MCF 10A (cell line): ENCODE measurements at regions not wholly inside any gene's neighbourhood (a gene's known extent, or its start where the extent isn't known, plus 50 kb on each side); places are given as distances from the start of the nearest gene placed in this dataset.

Experiments used
- BruUV-seq: library from RNA; stranded (reverse); fragments of 400-500 nt; replicated peaks from 2 replicates; lab custom pipeline; 2021; lab: Mats Ljungman, UMichigan
- CTCF ChIA-PET: fragments of 300-600 bp; sonication (Branson Sonifier 250); formaldehyde crosslinking; extraction: SDS; loops from one replicate; lab custom pipeline; 2021; ENCODE audit warnings: antibody characterized with exemption, inconsistent platforms; lab: Yijun Ruan, JAX
- POLR2A ChIA-PET: fragments of 300-600, 350-650 bp; sonication (Branson Sonifier 250); formaldehyde crosslinking; extraction: SDS; loops from one replicate; lab custom pipeline; 2020; ENCODE audit warnings: antibody characterized with exemption, inconsistent platforms; lab: Yijun Ruan, JAX
- DNase-seq: peaks from one replicate; pipeline ENCODE4 v3.0.0-alpha.2; 2018; ENCODE audit not compliant: unreplicated experiment
- H3K27ac Mint-ChIP-seq: one replicate; pipeline ENCODE4 v1.8.0; 2022; ENCODE audit warnings: mild to moderate bottlenecking, low read depth, mixed read lengths; ENCODE audit not compliant: unreplicated experiment
- H3K27me3 Mint-ChIP-seq: one replicate; pipeline ENCODE4 v1.8.0; 2022; ENCODE audit warnings: mixed read lengths; ENCODE audit not compliant: insufficient read depth, unreplicated experiment
- H3K36me3 Mint-ChIP-seq: one replicate; pipeline ENCODE4 v1.8.0; 2022; ENCODE audit warnings: mild to moderate bottlenecking, moderate library complexity, mixed read lengths; ENCODE audit not compliant: insufficient read depth, unreplicated experiment
- H3K4me1 Mint-ChIP-seq: one replicate; pipeline ENCODE4 v1.8.0; 2022; ENCODE audit warnings: mixed read lengths; ENCODE audit not compliant: insufficient read depth, unreplicated experiment
- H3K4me3 Mint-ChIP-seq: one replicate; pipeline ENCODE4 v1.8.0; 2022; ENCODE audit warnings: mild to moderate bottlenecking, moderate library complexity, mixed read lengths; ENCODE audit not compliant: unreplicated experiment
- H3K9me3 Mint-ChIP-seq: one replicate; pipeline ENCODE4 v1.8.0; 2022; ENCODE audit warnings: mixed read lengths; ENCODE audit not compliant: unreplicated experiment
- CTCF ChIP-seq: fragments of 200-600 bp; IDR thresholded peaks from one replicate; pipeline ENCODE4 v1.8.0; 2022; ENCODE audit warnings: antibody characterized with exemption, mild to moderate bottlenecking; ENCODE audit not compliant: unreplicated experiment
- intact Hi-C: fragments of 100-400 bp; cut with micrococcal nuclease; formaldehyde crosslinking; loops from 2 replicates; pipeline ENCODE4 v1.14.1; 2022

GRCh38 chr4:187270154-187270553, 546.5 kb upstream of the FAT1 start:
- intact Hi-C loops: no loop called here
- CTCF ChIA-PET: no interaction called here
- no peaks in the 10 kb centered on the region for H3K36me3 Mint-ChIP-seq
- H3K27ac Mint-ChIP-seq: no peak overlapping the region
- TF ChIP-seq CTCF: no peak
- no peaks in the 10 kb centered on the region for H3K4me1 Mint-ChIP-seq
- POLR2A ChIA-PET: interaction anchor here (1.2 kb wide), 1 partner anchor 11 kb away, joined by 3 read pairs; no protein-coding TSS in a partner anchor
- DNase-seq: no peak
- H3K27me3 Mint-ChIP-seq: no peaks in the 10 kb centered on the region
- H3K9me3 Mint-ChIP-seq: no peaks in the 10 kb centered on the region
- BruUV-seq: no TSS peak
- H3K4me3 Mint-ChIP-seq: no peak overlapping the region

GRCh38 chr4:187271848-187272247, 548.2 kb upstream of the FAT1 start:
- Mint-ChIP-seq H3K9me3 (no peaks in the 10 kb centered on the region), H3K27ac (no peak overlapping the region), H3K27me3 (no peaks in the 10 kb centered on the region), H3K4me1 (no peaks in the 10 kb centered on the region), H3K36me3 (no peaks in the 10 kb centered on the region), H3K4me3 (no peak overlapping the region)
- ChIA-PET POLR2A (no interaction called here), CTCF (no interaction called here)
- BruUV-seq: no TSS peak
- no peak for TF ChIP-seq CTCF
- DNase-seq: no peak
- intact Hi-C loops: no loop called here

GRCh38 chr4:187274153-187274552, 550.5 kb upstream of the FAT1 start:
- no TSS peak for BruUV-seq
- Mint-ChIP-seq H3K4me1 (no peaks in the 10 kb centered on the region), H3K4me3 (no peak overlapping the region), H3K27ac (no peak overlapping the region), H3K9me3 (no peaks in the 10 kb centered on the region), H3K27me3 (no peaks in the 10 kb centered on the region), H3K36me3 (no peaks in the 10 kb centered on the region)
- no peak for DNase-seq
- intact Hi-C loops: no loop called here
- no peak for TF ChIP-seq CTCF
- POLR2A ChIA-PET: no interaction called here
- CTCF ChIA-PET: interaction anchor here (0.6 to 0.7 kb wide), 2 partner anchors 15 to 916 kb away, joined by 3 read pairs; no protein-coding TSS in a partner anchor

- H3K9me3 Mint-ChIP-seq: no peaks in the 10 kb centered on the region
- H3K4me3 Mint-ChIP-seq: no peak overlapping the region
- BruUV-seq: no TSS peak
- H3K36me3 Mint-ChIP-seq: no peaks in the 10 kb centered on the region
- TF ChIP-seq CTCF: no peak
- ChIA-PET POLR2A (interaction anchor here (0.7 kb wide), 1 partner anchor 18 kb away, joined by 3 read pairs; no protein-coding TSS in a partner anchor), CTCF (interaction anchor here (0.6 kb wide), 1 partner anchor 273 kb away, joined by 3 read pairs; no protein-coding TSS in a partner anchor)
- no peak for DNase-seq
- intact Hi-C loops: no loop called here
- no peaks in the 10 kb centered on the region for H3K4me1 Mint-ChIP-seq
- H3K27ac Mint-ChIP-seq: no peak overlapping the region
- H3K27me3 Mint-ChIP-seq: no peaks in the 10 kb centered on the region
Observed at GRCh38 chr4:187276736-187277408, 553.2 kb upstream of the FAT1 start.
